Chondrocyte (in vitro differentiated cells): ENCODE measurements at regions not wholly inside any gene's neighbourhood (a gene's known extent, or its start where the extent isn't known, plus 50 kb on each side); places are given as distances from the start of the nearest gene placed in this dataset.
"Not testable (repeated sequence)": the region's sequence is repeated elsewhere in the genome, so short reads cannot be mapped to it uniquely, and the experiment has no call there.

Experiments used
- DNase-seq: peaks from one replicate; pipeline ENCODE4 v3.0.0; 2021; ENCODE audit warnings: mixed read lengths, low spot score
- H3K27ac Mint-ChIP-seq: one replicate; pipeline ENCODE4 v1.8.0; 2021; ENCODE audit warnings: mild to moderate bottlenecking, moderate library complexity, mixed read lengths; ENCODE audit not compliant: unreplicated experiment
- H3K27me3 Mint-ChIP-seq: 2 replicates; pipeline ENCODE4 v1.8.0; 2021; ENCODE audit warnings: low read depth, mixed read lengths
- H3K36me3 Mint-ChIP-seq: 2 replicates; pipeline ENCODE4 v1.8.0; 2021; ENCODE audit warnings: low read depth, mixed read lengths
- H3K4me1 Mint-ChIP-seq: 2 replicates; pipeline ENCODE4 v1.8.0; 2021; ENCODE audit warnings: low read depth, mild to moderate bottlenecking, mixed read lengths
- H3K4me3 Mint-ChIP-seq: one replicate; pipeline ENCODE4 v1.8.0; 2021; ENCODE audit warnings: mild to moderate bottlenecking, moderate library complexity, mixed read lengths; ENCODE audit not compliant: unreplicated experiment
- H3K9me3 Mint-ChIP-seq: 2 replicates; pipeline ENCODE4 v1.8.0; 2021; ENCODE audit warnings: low read depth, mixed read lengths
- CTCF ChIP-seq: fragments of 200-600 bp; sonication (generic); IDR thresholded peaks from 2 replicates; pipeline ENCODE4 v1.5.0; 2021; ENCODE audit warnings: antibody characterized with exemption, mild to moderate bottlenecking, moderate library complexity

- peaks cover 3% of the 10 kb centered on the region for H3K4me1 Mint-ChIP-seq
- no peak overlapping the region for H3K4me3 Mint-ChIP-seq
- no peak for DNase-seq
- TF ChIP-seq CTCF = no peak
- no peak overlapping the region for H3K27ac Mint-ChIP-seq
- no peaks in the 10 kb centered on the region for H3K27me3 Mint-ChIP-seq
- no peaks in the 10 kb centered on the region for H3K36me3 Mint-ChIP-seq
- no peaks in the 10 kb centered on the region for H3K9me3 Mint-ChIP-seq
These were observed 236.9 kb downstream of the SLITRK6 start for GRCh38 chr13:85562282-85562681.

GRCh38 chr13:85557691-85558467, 241.3 kb downstream of the SLITRK6 start:
- Mint-ChIP-seq H3K27me3 (no peaks in the 10 kb centered on the region), H3K27ac (no peak overlapping the region), H3K4me1 (no peaks in the 10 kb centered on the region), H3K36me3 (no peaks in the 10 kb centered on the region), H3K4me3 (no peak overlapping the region), H3K9me3 (no peaks in the 10 kb centered on the region)
- no peak for TF ChIP-seq CTCF
- DNase-seq = no peak

GRCh38 chr13:85551012-85551411, 248.2 kb downstream of the SLITRK6 start:
- no peaks in the 10 kb centered on the region for H3K4me1 Mint-ChIP-seq
- peaks cover 13% of the 10 kb centered on the region for H3K9me3 Mint-ChIP-seq
- no peaks in the 10 kb centered on the region for H3K36me3 Mint-ChIP-seq
- no peak overlapping the region for H3K27ac Mint-ChIP-seq
- no peak for TF ChIP-seq CTCF
- no peaks in the 10 kb centered on the region for H3K27me3 Mint-ChIP-seq
- no peak overlapping the region for H3K4me3 Mint-ChIP-seq
- no peak for DNase-seq

GRCh38 chr13:85549819-85550218, 249.4 kb downstream of the SLITRK6 start:
- Mint-ChIP-seq H3K36me3 (no peaks in the 10 kb centered on the region), H3K4me3 (no peak overlapping the region), H3K27me3 (no peaks in the 10 kb centered on the region), H3K27ac (no peak overlapping the region), H3K9me3 (peaks cover 14% of the 10 kb centered on the region), H3K4me1 (no peaks in the 10 kb centered on the region)
- no peak for DNase-seq
- no peak for TF ChIP-seq CTCF

- H3K27me3 Mint-ChIP-seq, H3K4me3 Mint-ChIP-seq, H3K4me1 Mint-ChIP-seq, DNase-seq, H3K36me3 Mint-ChIP-seq, H3K27ac Mint-ChIP-seq: not testable (repeated sequence)
- H3K9me3 Mint-ChIP-seq = peaks cover 17% of the 10 kb centered on the region
These were observed 250.4 kb downstream of the SLITRK6 start for GRCh38 chr13:85548845-85549244.

GRCh38 chr13:85545771-85546170, 253.4 kb downstream of the SLITRK6 start:
- no peak for TF ChIP-seq CTCF
- Mint-ChIP-seq H3K4me3 (no peak overlapping the region), H3K36me3 (no peaks in the 10 kb centered on the region), H3K27ac (no peak overlapping the region), H3K4me1 (peaks cover 5% of the 10 kb centered on the region), H3K9me3 (peaks cover 17% of the 10 kb centered on the region), H3K27me3 (no peaks in the 10 kb centered on the region)
- DNase-seq = no peak
